ENCODE measurements at regions not wholly inside any gene's neighbourhood (a gene's known extent, or its start where the extent isn't known, plus 50 kb on each side); places are given as distances from the start of the nearest gene placed in this dataset.

- H3K9me3 ChIP-seq (ENCODE audit: severe bottlenecking): no peaks in the 10 kb centered on the region
- no peak for DNase-seq
- H3K36me3 ChIP-seq: no peaks in the 10 kb centered on the region
- H3K4me3 ChIP-seq (ENCODE audit: low read depth, low read length): no peak overlapping the region
- no peaks in the 10 kb centered on the region for H3K27me3 ChIP-seq (ENCODE audit: insufficient read depth, low read depth, severe bottlenecking)
- no peak overlapping the region for H3K27ac ChIP-seq
- TF ChIP-seq CTCF (IDR thresholded peaks at IDR 0.05; ENCODE audit: low read depth, low read length): no peak
These were observed 471.8 kb upstream of the MAN1A1 start for GRCh38 chr6:119821380-119821779.

- H3K27me3 ChIP-seq (ENCODE audit: insufficient read depth, low read depth, severe bottlenecking): no peaks in the 10 kb centered on the region
- DNase-seq: no peak
- no peak overlapping the region for H3K4me3 ChIP-seq (ENCODE audit: low read depth, low read length)
- H3K36me3 ChIP-seq: no peaks in the 10 kb centered on the region
- no peaks in the 10 kb centered on the region for H3K9me3 ChIP-seq (ENCODE audit: severe bottlenecking)
- TF ChIP-seq CTCF (IDR thresholded peaks at IDR 0.05; ENCODE audit: low read depth, low read length): no peak
- H3K27ac ChIP-seq: no peak overlapping the region
These were observed 469.3 kb upstream of the MAN1A1 start for GRCh38 chr6:119818876-119819275.

- Histone ChIP-seq H3K36me3 (no peaks in the 10 kb centered on the region), H3K27ac (no peak overlapping the region), H3K9me3 (ENCODE audit: severe bottlenecking) (no peaks in the 10 kb centered on the region), H3K27me3 (ENCODE audit: insufficient read depth, low read depth, severe bottlenecking) (no peaks in the 10 kb centered on the region), H3K4me3 (ENCODE audit: low read depth, low read length) (no peak overlapping the region)
- TF ChIP-seq CTCF (IDR thresholded peaks at IDR 0.05; ENCODE audit: low read depth, low read length): no peak
- DNase-seq: no peak
These were observed 465.2 kb upstream of the MAN1A1 start for GRCh38 chr6:119814609-119815400.

- Histone ChIP-seq H3K36me3 (no peaks in the 10 kb centered on the region), H3K9me3 (ENCODE audit: severe bottlenecking) (no peaks in the 10 kb centered on the region), H3K27ac (no peak overlapping the region), H3K4me3 (ENCODE audit: low read depth, low read length) (no peak overlapping the region), H3K27me3 (ENCODE audit: insufficient read depth, low read depth, severe bottlenecking) (no peaks in the 10 kb centered on the region)
- TF ChIP-seq CTCF (IDR thresholded peaks at IDR 0.05; ENCODE audit: low read depth, low read length): no peak
- DNase-seq: no peak
These were observed 452.9 kb upstream of the MAN1A1 start for GRCh38 chr6:119802464-119802863.

GRCh38 chr6:119801056-119801455 is 451.5 kb upstream of the MAN1A1 start:
- no peak for DNase-seq
- TF ChIP-seq CTCF (IDR thresholded peaks at IDR 0.05; ENCODE audit: low read depth, low read length): no peak
- H3K36me3 ChIP-seq: no peaks in the 10 kb centered on the region
- no peak overlapping the region for H3K27ac ChIP-seq
- H3K27me3 ChIP-seq (ENCODE audit: insufficient read depth, low read depth, severe bottlenecking): no peaks in the 10 kb centered on the region
- no peak overlapping the region for H3K4me3 ChIP-seq (ENCODE audit: low read depth, low read length)
- no peaks in the 10 kb centered on the region for H3K9me3 ChIP-seq (ENCODE audit: severe bottlenecking)

- no peak for DNase-seq
- H3K9me3 ChIP-seq (ENCODE audit: severe bottlenecking): no peaks in the 10 kb centered on the region
- no peaks in the 10 kb centered on the region for H3K27me3 ChIP-seq (ENCODE audit: insufficient read depth, low read depth, severe bottlenecking)
- H3K4me3 ChIP-seq (ENCODE audit: low read depth, low read length): no peak overlapping the region
- TF ChIP-seq CTCF (IDR thresholded peaks at IDR 0.05; ENCODE audit: low read depth, low read length): no peak
- no peak overlapping the region for H3K27ac ChIP-seq
- no peaks in the 10 kb centered on the region for H3K36me3 ChIP-seq
These were observed 451.0 kb upstream of the MAN1A1 start for GRCh38 chr6:119800526-119800925.
